ENCODE measurements at regions not wholly inside any gene's neighbourhood (a gene's known extent, or its start where the extent isn't known, plus 50 kb on each side); places are given as distances from the start of the nearest gene placed in this dataset.

GRCh38 chr10:93189944-93190343, 116.3 kb downstream of the CYP26A1 start:
- DNase-seq (ENCODE audit: insufficient read length, low spot score) (no peak), FAIRE-seq (no peak)
- TF ChIP-seq POLR2A (IDR thresholded peaks at IDR 0.05; ENCODE audit: low read depth, low read length), result no peak

- no peak for TF ChIP-seq POLR2A (IDR thresholded peaks at IDR 0.05; ENCODE audit: low read depth, low read length)
- FAIRE-seq (no peak), DNase-seq (ENCODE audit: insufficient read length, low spot score) (no peak)
Observed at GRCh38 chr10:93190372-93190771, 116.7 kb downstream of the CYP26A1 start.

- DNase-seq (ENCODE audit: insufficient read length, low spot score) (no peak), FAIRE-seq (no peak)
- no peak for TF ChIP-seq POLR2A (IDR thresholded peaks at IDR 0.05; ENCODE audit: low read depth, low read length)
Observed at GRCh38 chr10:93193906-93194305, 120.2 kb downstream of the CYP26A1 start.

GRCh38 chr10:93198401-93199131, 124.9 kb downstream of the CYP26A1 start:
- DNase-seq (ENCODE audit: insufficient read length, low spot score), result no peak
- no peak for TF ChIP-seq POLR2A (IDR thresholded peaks at IDR 0.05; ENCODE audit: low read depth, low read length)
- no peak for FAIRE-seq

GRCh38 chr10:93199191-93199751, 125.6 kb downstream of the CYP26A1 start:
- FAIRE-seq, result peak; percentile 96
- DNase-seq (ENCODE audit: insufficient read length, low spot score), result no peak
- no peak for TF ChIP-seq POLR2A (IDR thresholded peaks at IDR 0.05; ENCODE audit: low read depth, low read length)

GRCh38 chr10:93204494-93205485, 131.1 kb downstream of the CYP26A1 start:
- no peak for TF ChIP-seq POLR2A (IDR thresholded peaks at IDR 0.05; ENCODE audit: low read depth, low read length)
- DNase-seq (ENCODE audit: insufficient read length, low spot score), result no peak
- FAIRE-seq, result no peak

GRCh38 chr10:93206652-93207051, 133.0 kb downstream of the CYP26A1 start:
- no peak for TF ChIP-seq POLR2A (IDR thresholded peaks at IDR 0.05; ENCODE audit: low read depth, low read length)
- DNase-seq (ENCODE audit: insufficient read length, low spot score) (no peak), FAIRE-seq (no peak)

- DNase-seq (ENCODE audit: insufficient read length, low spot score), result peak; percentile 45
- no peak for TF ChIP-seq POLR2A (IDR thresholded peaks at IDR 0.05; ENCODE audit: low read depth, low read length)
- FAIRE-seq, result no peak
Observed at GRCh38 chr10:93208717-93209464, 135.2 kb downstream of the CYP26A1 start.

- no peak for FAIRE-seq
- TF ChIP-seq POLR2A (IDR thresholded peaks at IDR 0.05; ENCODE audit: low read depth, low read length), result no peak
- no peak for DNase-seq (ENCODE audit: insufficient read length, low spot score)
Observed at GRCh38 chr10:93211991-93212390, 138.3 kb downstream of the CYP26A1 start.

GRCh38 chr10:93215312-93215711, 141.6 kb downstream of the CYP26A1 start:
- FAIRE-seq, result no peak
- TF ChIP-seq POLR2A (IDR thresholded peaks at IDR 0.05; ENCODE audit: low read depth, low read length), result no peak

GRCh38 chr10:93216341-93216985, 142.8 kb downstream of the CYP26A1 start:
- no peak for FAIRE-seq
- no peak for TF ChIP-seq POLR2A (IDR thresholded peaks at IDR 0.05; ENCODE audit: low read depth, low read length)
- DNase-seq (ENCODE audit: insufficient read length, low spot score), result no peak

More at GRCh38 chr10:93215312-93215711, 141.6 kb downstream of the CYP26A1 start:
- no peak for DNase-seq (ENCODE audit: insufficient read length, low spot score)

- no peak for TF ChIP-seq POLR2A (IDR thresholded peaks at IDR 0.05; ENCODE audit: low read depth, low read length)
- FAIRE-seq, result no peak
- DNase-seq (ENCODE audit: insufficient read length, low spot score), result no peak
Observed at GRCh38 chr10:93218386-93218785, 144.7 kb downstream of the CYP26A1 start.

- no peak for DNase-seq (ENCODE audit: insufficient read length, low spot score)
- FAIRE-seq, result no peak
- no peak for TF ChIP-seq POLR2A (IDR thresholded peaks at IDR 0.05; ENCODE audit: low read depth, low read length)
Observed at GRCh38 chr10:93219347-93219746, 145.7 kb downstream of the CYP26A1 start.
